ENCODE measurements at regions not wholly inside any gene's neighbourhood (a gene's known extent, or its start where the extent isn't known, plus 50 kb on each side); places are given as distances from the start of the nearest gene placed in this dataset.

DNA sequence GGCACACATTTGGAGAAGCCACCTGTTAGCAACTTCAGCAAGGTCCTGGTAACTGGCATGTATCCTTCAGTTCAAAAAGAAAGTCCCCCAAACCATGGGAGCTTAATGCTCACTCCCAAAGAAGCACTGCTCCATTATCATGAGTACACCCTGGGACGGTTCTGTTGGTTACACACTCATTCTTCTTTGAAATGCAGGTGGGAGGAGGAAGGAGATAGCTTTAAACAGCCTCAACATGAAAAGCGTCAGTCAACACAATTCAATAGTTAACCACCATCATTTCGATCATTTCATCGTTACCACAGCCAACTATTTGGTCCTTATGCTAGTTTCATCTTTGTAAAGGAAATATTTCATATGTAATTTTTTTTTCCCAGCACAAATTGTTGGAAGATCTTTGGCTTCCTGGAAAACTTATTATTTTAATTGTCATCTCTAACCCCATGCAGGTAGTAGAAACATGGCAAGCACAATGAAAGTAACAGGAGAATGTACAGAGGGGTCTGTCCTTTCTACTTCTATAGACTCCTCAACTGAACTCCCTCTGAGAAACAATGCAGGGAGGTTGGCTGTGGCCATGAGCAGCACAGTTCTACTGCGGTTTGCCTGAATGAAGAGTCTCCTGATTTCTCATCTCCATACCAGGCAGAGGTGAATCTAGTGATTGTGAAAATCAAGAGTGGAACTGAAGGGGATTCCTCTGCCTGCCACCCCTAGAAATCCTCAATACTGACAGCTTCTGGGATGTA is 196.4 kb upstream of the FOXN3 start:
- TF ChIP-seq POLR2A (IDR thresholded peaks at IDR 0.05) (no peak), POLR2AphosphoS5 (IDR thresholded peaks at IDR 0.05; ENCODE audit: insufficient read depth in 1 of 2, low read depth in 1 of 2) (no peak), CTCF (IDR thresholded peaks at IDR 0.05) (no peak)

All from vagina (tissue), 2 donors.